DND-41 (cell line): ENCODE measurements at regions not wholly inside any gene's neighbourhood (a gene's known extent, or its start where the extent isn't known, plus 50 kb on each side); places are given as distances from the start of the nearest gene placed in this dataset.

Experiments
- ATAC-seq: fragments of 200-7000 bp; cut with Tn5 transposase; 3 replicates; pipeline ENCODE4 v1.9.1; 2021; ENCODE audit warnings: low read depth; ENCODE audit not compliant: insufficient read depth
- DNase-seq: peaks from one replicate; pipeline ENCODE4 v3.0.0-alpha.2; 2020
- H2AFZ ChIP-seq: 2 replicates; pipeline ENCODE4 v1.6.0; 2012; ENCODE audit warnings: low read depth, low read length
- H3K27ac ChIP-seq: 2 replicates; pipeline ENCODE4 v1.5.1; 2012; ENCODE audit warnings: low read length, inconsistent platforms
- H3K27me3 ChIP-seq: fragments of 200-600 bp; sonication (generic); 2 replicates; pipeline ENCODE4 v1.6.0; 2012; ENCODE audit warnings: low read length, mild to moderate bottlenecking, inconsistent platforms; ENCODE audit not compliant: insufficient read depth, poor library complexity
- H3K36me3 ChIP-seq: 2 replicates; pipeline ENCODE4 v1.5.1; 2012; ENCODE audit warnings: low read length, inconsistent platforms; ENCODE audit not compliant: insufficient read depth
- H3K4me1 ChIP-seq: 2 replicates; pipeline ENCODE4 v1.5.1; 2012; ENCODE audit warnings: mild to moderate bottlenecking, low read length; ENCODE audit not compliant: insufficient read depth
- H3K4me2 ChIP-seq: 2 replicates; pipeline ENCODE4 v1.6.0; 2012; ENCODE audit warnings: mild to moderate bottlenecking, moderate library complexity, low read length, inconsistent platforms; ENCODE audit not compliant: insufficient read depth
- H3K4me3 ChIP-seq, 2 experiments: fragments of 200-600 bp in 1 of 2; shearing (Covaris generic) in 1 of 2; 2 replicates each; pipeline ENCODE4 v1.5.1; 2012 to 2016; ENCODE audit warnings: inconsistent platforms in 2 of 2, low read length in 2 of 2, mild to moderate bottlenecking in 2 of 2, low read depth in 1 of 2, moderate library complexity in 1 of 2
- H3K79me2 ChIP-seq: 2 replicates; pipeline ENCODE4 v1.6.0; 2012; ENCODE audit warnings: low read length, inconsistent platforms; ENCODE audit not compliant: insufficient read depth
- H3K9ac ChIP-seq: 2 replicates; pipeline ENCODE4 v1.6.0; 2012; ENCODE audit warnings: low read depth, mild to moderate bottlenecking, inconsistent platforms, low read length, moderate library complexity
- H3K9me3 ChIP-seq: 2 replicates; pipeline ENCODE4 v1.5.1; 2012; ENCODE audit warnings: low read length, moderate library complexity, mild to moderate bottlenecking, inconsistent platforms; ENCODE audit not compliant: insufficient read depth, severe bottlenecking
- H4K20me1 ChIP-seq: 2 replicates; pipeline ENCODE4 v1.6.0; 2012; ENCODE audit warnings: low read length; ENCODE audit not compliant: insufficient read depth
- CTCF ChIP-seq: IDR thresholded peaks from 2 replicates; pipeline ENCODE4 v1.5.1; 2012; ENCODE audit warnings: borderline replicate concordance, low read length, moderate library complexity, mild to moderate bottlenecking; ENCODE audit not compliant: poor library complexity, severe bottlenecking; ENCODE audit errors: extremely low read depth
- EZH2 ChIP-seq: IDR thresholded peaks from 3 replicates; pipeline ENCODE4 v1.6.1; 2012; ENCODE audit warnings: borderline replicate concordance, low read depth, mild to moderate bottlenecking, moderate library complexity, low read length, inconsistent platforms; ENCODE audit not compliant: severe bottlenecking

GRCh38 chr22:27651486-27651885, 150.1 kb downstream of the MN1 start:
- Histone ChIP-seq H2AFZ (no peak overlapping the region), H3K4me1 (no peaks in the 10 kb centered on the region), H3K27me3 (peaks cover 3% of the 10 kb centered on the region), H3K4me2 (no peak overlapping the region), H4K20me1 (no peaks in the 10 kb centered on the region), H3K9ac (no peak overlapping the region), H3K4me3 (no peak overlapping the region), H3K36me3 (no peaks in the 10 kb centered on the region), H3K9me3 (no peaks in the 10 kb centered on the region), H3K79me2 (no peaks in the 10 kb centered on the region), H3K27ac (no peak overlapping the region)
- ATAC-seq (no peak), DNase-seq (no peak)
- TF ChIP-seq CTCF = no peak
- no peak for TF ChIP-seq EZH2

- H3K4me1 ChIP-seq = no peaks in the 10 kb centered on the region
- DNase-seq (no peak), ATAC-seq (no peak)
- TF ChIP-seq EZH2 (no peak), CTCF (no peak)
- H3K4me2 ChIP-seq = no peak overlapping the region
- no peaks in the 10 kb centered on the region for H3K27me3 ChIP-seq
- H2AFZ ChIP-seq = no peak overlapping the region
- no peak overlapping the region for H3K9ac ChIP-seq
- H3K27ac ChIP-seq = no peak overlapping the region
- peaks cover 4% of the 10 kb centered on the region for H3K9me3 ChIP-seq
- no peaks in the 10 kb centered on the region for H3K79me2 ChIP-seq
- H3K4me3 ChIP-seq = no peak overlapping the region
- H4K20me1 ChIP-seq = no peaks in the 10 kb centered on the region
- H3K36me3 ChIP-seq = no peaks in the 10 kb centered on the region
Measured at GRCh38 chr22:27654546-27655445, 146.8 kb downstream of the MN1 start.

GRCh38 chr22:27655582-27656185, 145.9 kb downstream of the MN1 start:
- DNase-seq = no peak
- ATAC-seq = no peak
- H3K9me3 ChIP-seq = peaks cover 4% of the 10 kb centered on the region

More at GRCh38 chr22:27655582-27656185, 145.9 kb downstream of the MN1 start:
- no peaks in the 10 kb centered on the region for H3K79me2 ChIP-seq
- TF ChIP-seq EZH2 (no peak), CTCF (no peak)
- no peak overlapping the region for H3K4me2 ChIP-seq
- no peaks in the 10 kb centered on the region for H3K27me3 ChIP-seq
- H3K9ac ChIP-seq = no peak overlapping the region
- no peak overlapping the region for H3K4me3 ChIP-seq
- no peaks in the 10 kb centered on the region for H3K4me1 ChIP-seq
- H2AFZ ChIP-seq = no peak overlapping the region
- H3K36me3 ChIP-seq = no peaks in the 10 kb centered on the region
- H4K20me1 ChIP-seq = no peaks in the 10 kb centered on the region
- H3K27ac ChIP-seq = no peak overlapping the region
